GM19455 (cell line): ENCODE measurements at regions not wholly inside any gene's neighbourhood (a gene's known extent, or its start where the extent isn't known, plus 50 kb on each side); places are given as distances from the start of the nearest gene placed in this dataset.
"Not testable (repeated sequence)": the region's sequence is repeated elsewhere in the genome, so short reads cannot be mapped to it uniquely, and the experiment has no call there.

Experiments used
- ATAC-seq: cut with Tn5 transposase; IDR thresholded peaks from one replicate; pipeline ENCODE4 v1.9.1; 2021; ENCODE audit not compliant: unreplicated experiment

DNA sequence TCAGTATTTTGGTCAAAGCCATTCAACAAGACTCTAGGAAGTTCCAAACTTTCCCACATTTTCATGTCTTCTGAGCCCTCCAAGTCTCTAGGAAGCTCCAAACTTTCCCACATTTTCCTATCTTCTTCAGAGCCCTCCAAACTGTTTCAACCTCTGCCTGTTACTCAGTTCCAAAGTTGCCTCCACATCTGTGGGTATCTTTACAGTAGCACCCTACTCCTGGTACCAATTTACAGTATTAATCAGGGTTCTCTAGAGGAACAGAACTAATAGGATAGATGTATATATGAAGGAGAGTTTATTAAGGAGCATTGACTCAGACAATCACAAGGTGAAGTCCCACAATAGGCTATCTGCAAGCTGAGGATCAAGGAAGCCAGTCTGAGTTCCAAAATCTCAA is 296.0 kb upstream of the CCL2 start:
- ATAC-seq = not testable (repeated sequence)

- ATAC-seq = no peak
These were observed 292.0 kb upstream of the CCL2 start for GRCh38 chr17:33962857-33963655.

GRCh38 chr17:33964344-33964979 is 290.6 kb upstream of the CCL2 start:
- ATAC-seq = peak; percentile 74

- ATAC-seq = no peak
These were observed 288.6 kb upstream of the CCL2 start for GRCh38 chr17:33966410-33967059.

- no peak for ATAC-seq
These were observed 287.3 kb upstream of the CCL2 start for GRCh38 chr17:33967608-33968349.

DNA sequence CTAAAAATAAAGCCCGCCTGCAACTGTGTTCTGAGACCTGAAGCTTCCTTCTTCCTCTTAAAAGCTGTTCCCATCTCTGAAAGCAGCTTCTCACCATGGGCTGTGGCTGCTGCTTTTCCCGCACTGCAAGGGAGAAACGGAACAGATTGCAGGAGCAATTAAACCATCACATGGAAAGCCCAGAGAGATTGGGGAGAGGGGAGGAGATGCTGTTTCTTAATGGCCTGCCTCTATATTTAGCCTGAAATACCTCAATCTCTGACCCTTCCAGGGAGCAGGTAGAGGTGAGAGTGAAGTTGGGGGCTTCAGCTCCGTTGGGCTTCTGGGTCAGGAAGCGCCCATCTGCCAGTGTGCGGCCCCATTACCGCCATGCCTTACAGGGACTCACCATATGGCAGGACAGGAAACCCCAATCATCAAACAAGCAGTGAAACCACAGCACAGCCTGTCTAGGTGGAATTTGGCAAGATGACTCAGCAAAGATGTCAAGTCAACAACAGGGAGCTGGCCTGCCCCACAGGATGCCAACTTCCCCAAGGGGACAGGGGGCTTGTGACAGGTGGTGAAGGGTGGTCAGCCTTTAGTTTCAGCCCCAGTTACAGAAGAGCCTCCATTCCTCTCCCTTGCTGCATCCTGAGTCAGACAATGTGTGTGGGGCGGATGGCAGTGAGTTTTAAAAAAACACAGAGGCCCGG is 286.6 kb upstream of the CCL2 start:
- ATAC-seq = peak; percentile 56

DNA sequence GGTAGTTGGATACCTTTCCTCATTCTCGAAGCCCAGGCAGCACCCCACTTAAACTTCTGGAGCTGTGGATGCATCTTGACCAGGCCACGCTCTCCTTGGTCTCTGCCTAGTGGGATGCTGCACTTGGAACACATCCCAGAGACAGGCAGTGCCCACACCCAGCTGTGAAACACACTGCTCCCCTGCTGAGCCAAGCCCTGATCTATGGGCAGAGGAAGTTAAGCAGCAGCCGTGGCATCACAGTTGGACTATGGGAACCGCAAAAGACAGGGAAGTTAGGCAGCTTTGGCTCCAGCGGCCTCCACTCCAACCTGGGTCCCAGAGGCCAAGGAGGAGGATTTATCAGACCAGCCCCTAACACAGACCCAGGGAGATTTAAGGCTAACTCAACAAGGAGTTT is 284.8 kb upstream of the CCL2 start:
- ATAC-seq = no peak

- ATAC-seq = no peak
These were observed 282.3 kb upstream of the CCL2 start for GRCh38 chr17:33972763-33973162.

GRCh38 chr17:33973491-33973890 is 281.6 kb upstream of the CCL2 start:
- ATAC-seq = no peak

GRCh38 chr17:33974276-33974675 is 280.8 kb upstream of the CCL2 start:
- no peak for ATAC-seq

DNA sequence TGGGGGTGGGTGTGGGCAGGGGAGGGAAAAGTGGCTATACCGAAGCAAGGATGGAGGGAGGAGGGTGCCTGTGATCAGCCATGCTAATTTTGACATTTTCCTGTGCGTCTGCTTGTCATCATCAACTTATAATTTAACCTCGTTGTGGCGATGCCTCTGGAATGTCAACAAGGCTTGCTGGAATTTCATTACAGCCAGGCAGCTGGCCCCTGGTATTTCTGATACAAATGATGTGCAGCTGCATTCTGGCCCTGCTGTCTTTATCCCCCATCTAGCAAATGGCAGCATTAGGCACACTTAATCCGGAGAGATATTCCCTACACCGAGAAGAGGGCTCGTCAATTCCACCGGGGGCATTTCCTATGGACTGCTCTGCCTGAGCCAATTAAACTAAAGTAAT is 278.3 kb upstream of the CCL2 start:
- ATAC-seq = no peak

GRCh38 chr17:33977729-33978514 is 277.2 kb upstream of the CCL2 start:
- ATAC-seq = no peak

- no peak for ATAC-seq
These were observed 276.2 kb upstream of the CCL2 start for GRCh38 chr17:33978889-33979288.

GRCh38 chr17:33980193-33980592 is 274.9 kb upstream of the CCL2 start:
- ATAC-seq = no peak

DNA sequence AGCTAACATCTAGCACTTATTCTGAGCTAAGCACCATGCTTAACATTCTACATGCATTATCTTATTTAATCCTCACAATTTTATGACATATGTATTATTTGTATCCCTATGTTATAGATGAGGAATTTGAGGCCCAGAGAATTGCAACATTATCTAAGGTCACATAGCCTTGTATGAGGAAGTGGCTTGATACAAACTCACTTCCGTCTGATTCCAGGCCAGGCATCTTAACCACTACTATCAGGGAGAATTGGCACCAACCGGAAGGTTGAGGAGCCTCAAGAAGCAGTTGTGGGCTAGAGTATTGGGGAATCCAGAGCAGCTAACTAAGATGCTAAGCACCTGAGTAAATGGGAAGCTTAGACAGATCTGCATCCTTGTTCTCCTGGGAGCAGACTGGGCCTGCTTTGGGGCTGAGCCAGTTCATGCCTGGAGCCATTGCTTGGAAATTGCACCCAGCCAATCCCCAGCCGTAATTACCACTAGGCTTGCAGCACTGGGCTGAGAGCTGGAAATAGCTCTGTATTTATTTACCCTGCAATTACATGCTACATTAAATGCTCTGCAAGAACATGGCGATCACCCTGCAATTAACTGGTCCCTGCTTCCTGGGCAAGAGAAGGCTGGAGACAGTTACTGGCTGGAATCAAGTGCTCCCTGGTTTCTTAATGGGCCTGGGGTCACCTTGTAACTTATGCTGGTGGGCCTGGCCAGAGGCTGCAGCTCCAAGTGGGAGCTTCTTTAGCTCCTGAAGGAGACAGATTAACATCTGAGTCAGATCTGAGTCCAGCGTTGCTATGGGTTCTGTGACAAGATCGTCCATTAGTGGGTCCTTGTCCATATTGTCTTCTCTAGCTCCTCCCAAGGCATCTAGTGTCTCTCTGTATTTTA is 273.1 kb upstream of the CCL2 start:
- no peak for ATAC-seq

- no peak for ATAC-seq
These were observed 272.2 kb upstream of the CCL2 start for GRCh38 chr17:33982909-33983308.

- no peak for ATAC-seq
These were observed 271.1 kb upstream of the CCL2 start for GRCh38 chr17:33983824-33984574.

DNA sequence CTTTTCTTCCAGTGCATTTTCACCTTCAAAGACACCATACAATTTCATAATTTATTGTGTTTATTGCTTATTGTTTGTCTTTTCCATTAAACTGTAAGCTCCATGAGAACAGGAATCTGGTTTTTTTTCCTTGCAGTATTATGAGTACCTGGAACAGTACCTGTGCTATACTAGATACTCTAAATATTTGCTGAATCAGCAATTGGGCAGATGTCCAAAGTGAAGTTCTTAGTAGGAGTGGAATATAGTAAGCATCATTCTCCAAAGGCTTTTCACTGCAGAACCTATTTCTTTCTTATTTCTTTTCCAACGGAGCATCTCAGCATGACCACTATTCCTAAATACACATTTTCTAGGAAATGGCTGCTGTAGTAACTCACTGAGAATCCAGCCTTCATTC is 269.0 kb upstream of the CCL2 start:
- no peak for ATAC-seq
